Fibroblast of pulmonary artery (primary cell): ENCODE measurements at regions not wholly inside any gene's neighbourhood (a gene's known extent, or its start where the extent isn't known, plus 50 kb on each side); places are given as distances from the start of the nearest gene placed in this dataset.
A peak's percentile ranks its signal among the peaks of the same experiment; 100 is the strongest.

Experiments
- DNase-seq: peaks from one replicate; pipeline ENCODE4 v3.0.0-alpha.2; 2010; ENCODE audit warnings: low read depth
- H3K4me3 ChIP-seq: replicated peaks from 2 replicates; pipeline ENCODE4 v1.5.1; 2011; ENCODE audit warnings: low read depth, mild to moderate bottlenecking, control low read depth, low read length, moderate library complexity
- TF ChIP-seq, protein P1 (sequence below): IDR thresholded peaks from 2 replicates; pipeline ENCODE4 v1.5.1; 2011; ENCODE audit warnings: mild to moderate bottlenecking, control low read depth, low read length, inconsistent platforms; ENCODE audit errors: missing control alignments

DNA sequence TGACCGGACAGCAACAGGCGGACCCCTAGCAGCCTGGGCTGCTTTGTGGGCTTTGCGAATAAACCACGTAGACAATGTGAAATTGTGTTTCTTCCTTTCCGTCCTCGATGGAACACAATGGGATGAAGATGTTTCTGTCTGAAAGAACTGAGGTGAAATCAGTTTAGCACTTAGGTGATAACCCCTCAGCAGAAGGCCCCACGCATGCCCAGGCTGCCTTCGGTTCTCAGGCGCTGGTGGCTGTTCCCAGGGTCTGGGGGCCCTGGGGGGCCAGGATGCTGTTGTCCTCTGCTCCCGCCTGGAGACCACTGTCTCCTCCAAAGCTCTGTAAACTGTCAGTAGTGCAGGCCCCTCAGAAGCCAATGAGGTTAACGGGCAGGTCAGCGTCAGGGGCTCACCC, 73.9 kb upstream of the HGFAC start:
- H3K4me3 ChIP-seq, result no peak overlapping the region
- no peak for DNase-seq
- TF ChIP-seq, protein P1, sequence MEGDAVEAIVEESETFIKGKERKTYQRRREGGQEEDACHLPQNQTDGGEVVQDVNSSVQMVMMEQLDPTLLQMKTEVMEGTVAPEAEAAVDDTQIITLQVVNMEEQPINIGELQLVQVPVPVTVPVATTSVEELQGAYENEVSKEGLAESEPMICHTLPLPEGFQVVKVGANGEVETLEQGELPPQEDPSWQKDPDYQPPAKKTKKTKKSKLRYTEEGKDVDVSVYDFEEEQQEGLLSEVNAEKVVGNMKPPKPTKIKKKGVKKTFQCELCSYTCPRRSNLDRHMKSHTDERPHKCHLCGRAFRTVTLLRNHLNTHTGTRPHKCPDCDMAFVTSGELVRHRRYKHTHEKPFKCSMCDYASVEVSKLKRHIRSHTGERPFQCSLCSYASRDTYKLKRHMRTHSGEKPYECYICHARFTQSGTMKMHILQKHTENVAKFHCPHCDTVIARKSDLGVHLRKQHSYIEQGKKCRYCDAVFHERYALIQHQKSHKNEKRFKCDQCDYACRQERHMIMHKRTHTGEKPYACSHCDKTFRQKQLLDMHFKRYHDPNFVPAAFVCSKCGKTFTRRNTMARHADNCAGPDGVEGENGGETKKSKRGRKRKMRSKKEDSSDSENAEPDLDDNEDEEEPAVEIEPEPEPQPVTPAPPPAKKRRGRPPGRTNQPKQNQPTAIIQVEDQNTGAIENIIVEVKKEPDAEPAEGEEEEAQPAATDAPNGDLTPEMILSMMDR, result no peak

GRCh38 chr4:3368334-3368733, 73.4 kb upstream of the HGFAC start:
- no peak overlapping the region for H3K4me3 ChIP-seq
- DNase-seq, result no peak
- TF ChIP-seq, protein P1, result no peak

- no peak for DNase-seq
These were observed 72.7 kb upstream of the HGFAC start for GRCh38 chr4:3368841-3369760.

GRCh38 chr4:3369781-3370674, 71.7 kb upstream of the HGFAC start:
- H3K4me3 ChIP-seq, result peak overlapping the region; percentile 49
- DNase-seq, result peak; percentile 93
- TF ChIP-seq, protein P1, result no peak

More at GRCh38 chr4:3368841-3369760, 72.7 kb upstream of the HGFAC start:
- peak overlapping the region; percentile 49 for H3K4me3 ChIP-seq
- TF ChIP-seq, protein P1, result no peak

DNA sequence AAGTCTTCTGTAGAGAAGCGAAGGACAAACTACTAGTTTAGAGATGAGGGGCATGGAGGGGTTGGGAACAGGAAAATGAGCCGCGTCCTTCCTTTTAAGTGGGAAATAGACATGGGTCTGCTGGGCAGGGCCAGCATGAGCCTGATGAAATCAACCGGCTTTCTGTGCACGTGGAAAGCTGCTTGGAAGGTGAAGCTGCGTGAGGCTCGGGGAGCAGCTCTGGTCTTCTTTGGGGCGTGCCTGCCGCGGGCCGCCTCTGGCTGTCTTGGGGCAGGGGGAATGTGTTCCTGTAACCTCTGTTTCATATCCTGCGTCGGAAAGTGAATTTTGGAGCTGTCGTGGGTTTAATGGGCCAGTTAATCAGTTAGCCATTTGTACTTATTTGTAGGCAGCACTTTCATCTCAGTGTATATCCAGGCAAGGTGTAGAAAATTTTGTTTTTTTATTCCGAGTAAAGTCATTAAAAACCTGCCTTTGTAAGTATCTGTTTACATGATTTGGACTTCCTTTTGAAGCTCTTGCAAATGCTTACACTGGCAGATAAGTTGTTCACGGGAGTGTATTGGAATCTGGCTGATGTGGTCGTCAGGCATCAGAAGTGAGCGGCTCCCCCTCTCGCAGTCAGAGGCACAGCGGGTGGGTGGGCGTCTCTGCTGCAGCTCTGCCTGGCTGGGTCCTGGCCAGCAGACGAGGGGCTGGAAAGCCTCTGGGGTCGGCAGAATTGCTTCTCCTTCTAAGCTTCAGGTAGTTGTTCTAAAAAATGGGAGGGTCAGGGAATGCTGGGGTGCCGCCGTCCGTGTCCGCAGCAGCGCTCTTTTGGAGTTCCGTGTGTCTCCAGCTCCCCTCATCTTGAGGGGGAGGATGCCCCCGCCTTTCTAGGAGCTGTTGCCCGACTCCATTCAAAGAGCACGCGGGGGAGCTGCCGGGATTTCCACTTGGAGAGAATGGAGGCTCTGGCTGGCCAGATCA, 70.5 kb upstream of the HGFAC start:
- TF ChIP-seq, protein P1, result no peak
- peak overlapping the region; percentile 49 for H3K4me3 ChIP-seq
- DNase-seq, result peak; percentile 49
